ENCODE measurements at regions not wholly inside any gene's neighbourhood (a gene's known extent, or its start where the extent isn't known, plus 50 kb on each side); places are given as distances from the start of the nearest gene placed in this dataset.

DNA sequence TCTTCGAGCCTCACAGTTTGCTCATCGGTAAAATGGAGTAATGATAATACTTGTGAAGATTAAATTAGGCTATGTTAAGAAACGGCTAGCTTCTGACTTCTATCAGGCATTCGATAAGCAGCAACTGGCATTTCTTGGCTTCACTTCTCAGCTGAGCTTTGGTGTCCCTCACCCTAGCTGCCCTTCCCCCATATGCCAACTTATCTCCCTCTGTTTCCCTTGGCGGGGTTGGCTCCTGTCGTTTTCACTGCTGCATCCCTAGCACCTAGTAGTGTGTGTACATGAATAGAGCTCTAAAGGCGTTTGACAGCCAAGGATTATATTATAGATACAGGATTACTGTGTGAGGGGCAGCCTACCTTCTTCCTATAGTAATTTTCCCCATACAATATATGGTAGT lies 97.5 kb downstream of the TNFSF11 start:
- Histone ChIP-seq H3K27ac (ENCODE audit: low read length) (no peak overlapping the region), H2AFZ (ENCODE audit: low read depth, low read length) (no peak overlapping the region), H3K9ac (ENCODE audit: low read depth, low read length) (no peak overlapping the region), H3K9me3 (ENCODE audit: insufficient read depth, low read length, severe bottlenecking) (no peaks in the 10 kb centered on the region), H3K4me1 (ENCODE audit: insufficient read depth, low read length) (no peaks in the 10 kb centered on the region), H3K4me3 (ENCODE audit: low read depth in 1 of 2, low read length in 2 of 2) (no peak overlapping the region), H4K20me1 (ENCODE audit: insufficient read depth, low read length) (no peaks in the 10 kb centered on the region), H3K4me2 (ENCODE audit: insufficient read depth, low read length) (no peak overlapping the region), H3K36me3 (ENCODE audit: insufficient read depth, low read length) (no peaks in the 10 kb centered on the region), H3K27me3 (ENCODE audit: insufficient read depth, low read length, poor library complexity) (no peaks in the 10 kb centered on the region), H3K79me2 (ENCODE audit: insufficient read depth, low read length) (no peaks in the 10 kb centered on the region)
- no peak for DNase-seq
- ATAC-seq (ENCODE audit: insufficient read depth, low read depth) = no peak
- no peak for TF ChIP-seq EZH2 (IDR thresholded peaks at IDR 0.05; ENCODE audit: borderline replicate concordance, low read depth, low read length, severe bottlenecking)

DNA sequence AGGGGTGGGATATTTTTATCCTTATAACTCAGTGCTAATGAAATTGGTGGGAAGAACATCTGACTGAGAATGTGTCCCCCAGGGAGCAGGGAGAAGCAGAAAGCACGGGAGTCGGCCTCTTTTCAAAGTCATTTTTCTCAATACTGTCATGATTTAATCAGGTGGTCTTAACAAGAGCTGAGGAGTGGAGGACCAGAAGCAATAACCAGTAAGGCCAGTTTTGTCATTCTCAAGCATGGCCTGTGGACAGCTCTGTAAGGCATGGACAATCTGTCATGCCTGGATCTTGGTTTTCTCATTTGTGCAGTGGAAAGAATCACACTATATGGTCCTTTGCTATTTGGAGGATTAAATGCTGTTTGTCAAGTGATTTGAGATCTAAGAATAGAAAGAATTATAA lies 99.7 kb downstream of the TNFSF11 start:
- no peaks in the 10 kb centered on the region for H3K9me3 ChIP-seq (ENCODE audit: insufficient read depth, low read length, severe bottlenecking)
- ATAC-seq (ENCODE audit: insufficient read depth, low read depth) = no peak
- H3K79me2 ChIP-seq (ENCODE audit: insufficient read depth, low read length) = no peaks in the 10 kb centered on the region
- no peak overlapping the region for H3K4me3 ChIP-seq (ENCODE audit: low read depth in 1 of 2, low read length in 2 of 2)
- H3K4me2 ChIP-seq (ENCODE audit: insufficient read depth, low read length) = no peak overlapping the region
- H3K27me3 ChIP-seq (ENCODE audit: insufficient read depth, low read length, poor library complexity) = no peaks in the 10 kb centered on the region
- no peaks in the 10 kb centered on the region for H3K36me3 ChIP-seq (ENCODE audit: insufficient read depth, low read length)
- TF ChIP-seq, protein P1, sequence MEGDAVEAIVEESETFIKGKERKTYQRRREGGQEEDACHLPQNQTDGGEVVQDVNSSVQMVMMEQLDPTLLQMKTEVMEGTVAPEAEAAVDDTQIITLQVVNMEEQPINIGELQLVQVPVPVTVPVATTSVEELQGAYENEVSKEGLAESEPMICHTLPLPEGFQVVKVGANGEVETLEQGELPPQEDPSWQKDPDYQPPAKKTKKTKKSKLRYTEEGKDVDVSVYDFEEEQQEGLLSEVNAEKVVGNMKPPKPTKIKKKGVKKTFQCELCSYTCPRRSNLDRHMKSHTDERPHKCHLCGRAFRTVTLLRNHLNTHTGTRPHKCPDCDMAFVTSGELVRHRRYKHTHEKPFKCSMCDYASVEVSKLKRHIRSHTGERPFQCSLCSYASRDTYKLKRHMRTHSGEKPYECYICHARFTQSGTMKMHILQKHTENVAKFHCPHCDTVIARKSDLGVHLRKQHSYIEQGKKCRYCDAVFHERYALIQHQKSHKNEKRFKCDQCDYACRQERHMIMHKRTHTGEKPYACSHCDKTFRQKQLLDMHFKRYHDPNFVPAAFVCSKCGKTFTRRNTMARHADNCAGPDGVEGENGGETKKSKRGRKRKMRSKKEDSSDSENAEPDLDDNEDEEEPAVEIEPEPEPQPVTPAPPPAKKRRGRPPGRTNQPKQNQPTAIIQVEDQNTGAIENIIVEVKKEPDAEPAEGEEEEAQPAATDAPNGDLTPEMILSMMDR (IDR thresholded peaks at IDR 0.05; ENCODE audit: borderline replicate concordance, extremely low read depth, low read length, poor library complexity, severe bottlenecking) = no peak
- TF ChIP-seq EZH2 (IDR thresholded peaks at IDR 0.05; ENCODE audit: borderline replicate concordance, low read depth, low read length, severe bottlenecking) = no peak
- H3K9ac ChIP-seq (ENCODE audit: low read depth, low read length) = no peak overlapping the region
- no peaks in the 10 kb centered on the region for H4K20me1 ChIP-seq (ENCODE audit: insufficient read depth, low read length)
- no peak overlapping the region for H2AFZ ChIP-seq (ENCODE audit: low read depth, low read length)
- no peaks in the 10 kb centered on the region for H3K4me1 ChIP-seq (ENCODE audit: insufficient read depth, low read length)
- H3K27ac ChIP-seq (ENCODE audit: low read length) = no peak overlapping the region
- DNase-seq = no peak

DNA sequence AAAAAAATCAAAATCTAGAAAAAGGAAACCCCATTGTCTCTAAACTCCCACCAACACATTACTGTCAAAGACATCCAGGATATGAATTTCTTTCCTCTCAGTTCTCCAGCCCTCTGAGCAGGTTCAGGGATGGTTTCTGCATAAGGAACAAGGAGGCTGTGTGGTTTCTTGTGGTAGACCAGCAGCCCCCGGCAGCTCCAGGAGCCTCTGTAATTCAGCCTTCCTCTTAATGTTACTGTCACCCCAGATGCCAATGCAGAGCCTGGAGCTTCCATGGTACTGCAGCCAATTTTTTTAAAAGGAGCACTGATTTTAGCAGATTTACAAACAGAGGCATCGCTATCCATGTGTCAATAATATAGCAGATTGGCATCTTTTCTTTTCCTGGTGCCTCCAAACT lies 100.6 kb upstream of the FAM216B start:
- H3K4me1 ChIP-seq (ENCODE audit: insufficient read depth, low read length) = no peaks in the 10 kb centered on the region
- peaks cover 4% of the 10 kb centered on the region for H3K27me3 ChIP-seq (ENCODE audit: insufficient read depth, low read length, poor library complexity)
- H3K9ac ChIP-seq (ENCODE audit: low read depth, low read length) = no peak overlapping the region
- H4K20me1 ChIP-seq (ENCODE audit: insufficient read depth, low read length) = no peaks in the 10 kb centered on the region
- ATAC-seq (ENCODE audit: insufficient read depth, low read depth) = no peak
- H3K27ac ChIP-seq (ENCODE audit: low read length) = no peak overlapping the region
- H3K4me2 ChIP-seq (ENCODE audit: insufficient read depth, low read length) = no peak overlapping the region
- no peaks in the 10 kb centered on the region for H3K36me3 ChIP-seq (ENCODE audit: insufficient read depth, low read length)
- TF ChIP-seq EZH2 (IDR thresholded peaks at IDR 0.05; ENCODE audit: borderline replicate concordance, low read depth, low read length, severe bottlenecking) = no peak
- TF ChIP-seq, protein P1 (IDR thresholded peaks at IDR 0.05; ENCODE audit: borderline replicate concordance, extremely low read depth, low read length, poor library complexity, severe bottlenecking) = no peak
- H2AFZ ChIP-seq (ENCODE audit: low read depth, low read length) = no peak overlapping the region
- H3K9me3 ChIP-seq (ENCODE audit: insufficient read depth, low read length, severe bottlenecking) = no peaks in the 10 kb centered on the region
- no peak overlapping the region for H3K4me3 ChIP-seq (ENCODE audit: low read depth in 1 of 2, low read length in 2 of 2)
- H3K79me2 ChIP-seq (ENCODE audit: insufficient read depth, low read length) = no peaks in the 10 kb centered on the region
- no peak for DNase-seq

DNA sequence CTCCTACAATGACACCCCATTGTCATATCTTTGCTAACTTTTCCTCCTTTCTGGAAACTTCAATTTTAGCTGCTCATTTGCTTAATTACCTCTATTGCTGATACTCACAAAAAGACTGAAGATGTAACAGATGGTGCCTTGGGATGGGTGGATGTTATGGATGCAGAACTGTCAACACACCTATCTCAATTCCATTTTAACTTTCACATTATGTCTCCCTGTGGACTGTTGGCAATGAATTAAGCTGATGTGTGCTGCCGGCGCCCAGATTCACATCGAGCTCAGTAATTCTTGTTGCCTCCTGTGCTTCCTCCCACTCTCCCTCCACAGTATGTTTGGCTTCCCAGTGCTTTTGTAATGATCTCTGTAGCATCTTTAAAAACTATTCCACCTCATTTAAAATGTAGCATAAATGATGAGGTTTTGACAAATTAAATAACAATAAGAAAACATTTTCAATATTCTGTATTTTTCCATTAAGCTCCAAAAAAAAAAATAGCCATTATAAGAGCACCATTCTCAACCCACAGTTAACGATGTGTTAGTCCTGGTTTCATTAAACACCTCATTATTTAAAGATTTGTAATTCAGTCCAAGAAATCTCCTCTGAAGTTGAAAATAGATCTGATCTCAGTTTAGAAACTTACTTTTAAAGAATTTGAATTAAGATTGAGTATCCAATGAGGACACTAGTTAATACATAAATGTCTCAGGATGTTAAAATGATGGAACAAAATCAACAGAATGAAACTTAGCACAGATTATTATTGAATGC lies 99.9 kb upstream of the FAM216B start:
- no peak overlapping the region for H3K27ac ChIP-seq (ENCODE audit: low read length)
- ATAC-seq (ENCODE audit: insufficient read depth, low read depth) (no peak), DNase-seq (no peak)
- no peak overlapping the region for H3K9ac ChIP-seq (ENCODE audit: low read depth, low read length)
- TF ChIP-seq, protein P1 (IDR thresholded peaks at IDR 0.05; ENCODE audit: borderline replicate concordance, extremely low read depth, low read length, poor library complexity, severe bottlenecking) = no peak
- TF ChIP-seq EZH2 (IDR thresholded peaks at IDR 0.05; ENCODE audit: borderline replicate concordance, low read depth, low read length, severe bottlenecking) = no peak
- no peaks in the 10 kb centered on the region for H3K79me2 ChIP-seq (ENCODE audit: insufficient read depth, low read length)
- no peaks in the 10 kb centered on the region for H4K20me1 ChIP-seq (ENCODE audit: insufficient read depth, low read length)
- no peaks in the 10 kb centered on the region for H3K4me1 ChIP-seq (ENCODE audit: insufficient read depth, low read length)
- H3K4me3 ChIP-seq (ENCODE audit: low read depth in 1 of 2, low read length in 2 of 2) = no peak overlapping the region
- H3K36me3 ChIP-seq (ENCODE audit: insufficient read depth, low read length) = no peaks in the 10 kb centered on the region
- H2AFZ ChIP-seq (ENCODE audit: low read depth, low read length) = no peak overlapping the region
- peaks cover 4% of the 10 kb centered on the region for H3K27me3 ChIP-seq (ENCODE audit: insufficient read depth, low read length, poor library complexity)
- no peak overlapping the region for H3K4me2 ChIP-seq (ENCODE audit: insufficient read depth, low read length)
- no peaks in the 10 kb centered on the region for H3K9me3 ChIP-seq (ENCODE audit: insufficient read depth, low read length, severe bottlenecking)
